Suprapubic skin (tissue), 4 donors: ENCODE measurements at regions not wholly inside any gene's neighbourhood (a gene's known extent, or its start where the extent isn't known, plus 50 kb on each side); places are given as distances from the start of the nearest gene placed in this dataset.

ENCODE experiments used
- DNase-seq, 2 donors: peaks; one replicate each; pipeline ENCODE4 v3.0.0-alpha.2; 2019; ENCODE audit warnings: low spot score in 2 of 2
- H3K27ac ChIP-seq: fragments of 200-600 bp; sonication (generic); one replicate; pipeline ENCODE4 v1.5.1; 2019
- H3K27me3 ChIP-seq: fragments of 200-600 bp; sonication (generic); one replicate; pipeline ENCODE4 v1.5.1; 2019
- H3K36me3 ChIP-seq: fragments of 200-600 bp; sonication (generic); one replicate; pipeline ENCODE4 v1.5.1; 2019
- H3K4me1 ChIP-seq: fragments of 200-600 bp; sonication (generic); one replicate; pipeline ENCODE4 v1.5.1; 2019
- H3K4me3 ChIP-seq: fragments of 200-600 bp; sonication (generic); one replicate; pipeline ENCODE4 v1.5.1; 2019; ENCODE audit warnings: mild to moderate bottlenecking
- H3K9me3 ChIP-seq: fragments of 200-600 bp; sonication (generic); one replicate; pipeline ENCODE4 v1.5.1; 2019
- CTCF ChIP-seq, 2 donors: fragments of 200-600 bp in 1 of 2; fragments of 450-650 bp in 1 of 2; sonication (generic) in 1 of 2; IDR thresholded peaks; one replicate each; pipeline ENCODE4 v1.5.1; 2016 to 2019; ENCODE audit warnings: antibody characterized with exemption in 2 of 2, mild to moderate bottlenecking in 1 of 2, moderate library complexity in 1 of 2
- EP300 ChIP-seq: sonication (generic); formaldehyde crosslinking; IDR thresholded peaks from one replicate; pipeline ENCODE4 v1.6.1; 2017; ENCODE audit warnings: antibody characterized with exemption
- POLR2A ChIP-seq, 2 donors: fragments of 450-650 bp; IDR thresholded peaks; one replicate each; pipeline ENCODE4 v1.6.1; 2017; ENCODE audit warnings: antibody characterized with exemption in 2 of 2, mild to moderate bottlenecking in 2 of 2, moderate library complexity in 2 of 2
- POLR2AphosphoS5 ChIP-seq, 3 donors: sonication (generic); formaldehyde crosslinking; IDR thresholded peaks; one replicate each; pipeline ENCODE4 v1.6.1; 2017; ENCODE audit warnings: antibody characterized with exemption in 3 of 3
- WGBS: methylation state at CpG from one replicate; pipeline ENCODE4 v1.1.5; 2018; 5-methylcytosine and 5-hydroxymethylcytosine counted together

DNA sequence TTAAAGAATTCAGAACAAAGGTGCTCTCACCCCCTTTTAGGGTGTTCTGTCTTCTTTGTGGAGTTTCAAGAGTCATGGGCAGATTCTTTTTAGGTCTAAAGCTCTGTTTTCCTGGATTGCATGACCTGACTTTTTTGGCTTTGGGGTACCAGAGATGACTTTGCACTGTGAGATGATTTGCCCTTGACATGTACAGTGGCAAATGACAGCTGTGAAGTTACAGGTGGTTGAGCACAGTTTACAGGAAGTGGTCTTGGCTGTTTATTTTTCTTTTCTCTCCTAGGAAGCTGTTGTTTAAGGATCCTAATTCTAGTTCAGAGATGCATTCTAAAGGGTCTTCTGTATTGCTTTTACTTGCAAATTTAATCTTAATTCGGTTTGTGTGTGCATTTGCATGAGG, 83.8 kb upstream of the METAP2 start:
- peaks cover 7% of the 10 kb centered on the region for H3K4me1 ChIP-seq
- no peak overlapping the region for H3K27ac ChIP-seq
- H3K36me3 ChIP-seq = no peaks in the 10 kb centered on the region
- no peak for DNase-seq
- H3K9me3 ChIP-seq = no peaks in the 10 kb centered on the region
- no peaks in the 10 kb centered on the region for H3K27me3 ChIP-seq
- TF ChIP-seq POLR2A (IDR thresholded peaks at IDR 0.05) = no peak
- no peak overlapping the region for H3K4me3 ChIP-seq
- WGBS = 73% methylated on average over 1 of the region's 1 CpG

DNA sequence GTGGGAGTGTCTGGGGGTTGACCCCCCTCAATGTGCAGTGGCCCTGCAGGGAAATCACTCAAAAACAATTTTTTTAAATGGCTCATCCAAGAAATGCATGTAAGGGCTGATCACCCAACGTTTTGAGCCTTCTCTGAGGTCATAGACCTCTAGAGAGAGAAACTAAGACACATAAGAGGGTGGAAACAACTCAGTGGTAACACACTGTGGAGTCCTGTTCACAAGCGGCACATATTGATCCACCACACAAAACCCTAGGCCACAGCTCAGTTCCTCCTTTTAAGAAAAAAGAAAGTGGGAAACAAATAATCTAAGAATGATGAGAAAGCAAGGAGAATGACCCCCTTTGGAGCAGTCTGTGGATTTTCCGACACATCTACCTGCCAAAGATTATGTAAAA, 83.0 kb upstream of the METAP2 start:
- no peak overlapping the region for H3K27ac ChIP-seq
- H3K27me3 ChIP-seq = no peaks in the 10 kb centered on the region
- 70% methylated on average over 3 of the region's 3 CpGs for WGBS
- TF ChIP-seq EP300 (no peak), POLR2A (IDR thresholded peaks at IDR 0.05) (no peak)
- H3K36me3 ChIP-seq = no peaks in the 10 kb centered on the region
- no peak for DNase-seq
- H3K4me3 ChIP-seq = no peak overlapping the region
- H3K4me1 ChIP-seq = no peaks in the 10 kb centered on the region
- no peaks in the 10 kb centered on the region for H3K9me3 ChIP-seq

DNA sequence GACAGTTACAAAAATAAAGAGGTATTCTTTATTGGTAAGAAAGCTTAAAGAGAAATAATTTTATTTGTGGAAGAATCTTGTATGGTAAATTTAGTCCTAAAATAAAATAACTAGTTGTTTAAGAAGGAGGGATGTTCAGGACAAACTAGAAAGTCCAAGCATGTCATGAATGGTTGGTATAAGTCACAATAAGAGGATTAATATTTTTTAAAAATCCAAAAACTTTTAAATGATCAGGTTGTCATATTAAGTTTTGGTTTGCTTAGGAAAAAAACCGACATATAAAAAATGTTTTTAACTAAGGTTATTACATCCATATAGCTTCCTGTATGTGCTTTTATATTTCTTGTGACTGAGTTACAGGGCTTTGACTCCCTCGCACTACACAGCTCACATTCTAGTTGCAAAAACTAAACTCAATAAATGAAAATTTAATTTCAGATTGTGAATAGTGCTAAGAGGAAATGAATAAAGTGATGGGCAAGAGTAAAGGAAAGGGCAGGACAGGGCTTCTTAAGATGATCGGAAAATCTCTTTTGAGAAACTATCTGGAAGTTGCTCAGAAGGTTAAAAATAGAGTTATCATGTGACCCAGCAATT, 80.7 kb upstream of the METAP2 start:
- no peak for DNase-seq
- no peaks in the 10 kb centered on the region for H3K27me3 ChIP-seq
- no peaks in the 10 kb centered on the region for H3K9me3 ChIP-seq
- no peak overlapping the region for H3K27ac ChIP-seq
- 91% methylated on average over 3 of the region's 3 CpGs for WGBS
- peaks cover 6% of the 10 kb centered on the region for H3K4me1 ChIP-seq
- no peak overlapping the region for H3K4me3 ChIP-seq
- no peaks in the 10 kb centered on the region for H3K36me3 ChIP-seq
- TF ChIP-seq POLR2AphosphoS5 (IDR thresholded peaks at IDR 0.05) (no peak), CTCF (IDR thresholded peaks at IDR 0.05) (no peak), EP300 (no peak), POLR2A (IDR thresholded peaks at IDR 0.05) (no peak)

DNA sequence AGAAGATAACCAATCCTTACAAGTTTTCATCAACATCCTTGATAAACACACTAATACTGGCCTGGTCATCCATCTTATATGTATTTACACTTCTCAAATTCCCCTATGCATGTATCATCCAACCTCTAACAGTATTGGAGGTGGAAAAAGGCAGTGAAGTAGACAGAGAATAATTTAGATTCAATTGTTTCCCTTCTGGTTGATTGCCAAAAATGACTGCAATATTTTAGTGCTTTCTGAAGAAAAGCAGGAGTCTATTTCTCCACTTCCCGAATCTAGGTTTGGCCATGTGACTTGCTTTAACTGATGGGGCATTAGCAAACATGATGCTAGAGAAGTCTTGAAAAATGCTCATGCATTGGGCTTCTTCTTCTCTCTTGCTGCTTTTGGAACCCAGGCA, 78.3 kb upstream of the METAP2 start:
- no peak overlapping the region for H3K4me3 ChIP-seq
- no peaks in the 10 kb centered on the region for H3K9me3 ChIP-seq
- TF ChIP-seq POLR2AphosphoS5 (IDR thresholded peaks at IDR 0.05) (no peak), CTCF (IDR thresholded peaks at IDR 0.05) (no peak), POLR2A (IDR thresholded peaks at IDR 0.05) (no peak), EP300 (no peak)
- H3K36me3 ChIP-seq = no peaks in the 10 kb centered on the region
- no peaks in the 10 kb centered on the region for H3K27me3 ChIP-seq
- H3K4me1 ChIP-seq = peaks cover 6% of the 10 kb centered on the region
- DNase-seq = no peak
- no peak overlapping the region for H3K27ac ChIP-seq
- WGBS = 29% methylated on average over 1 of the region's 1 CpG

DNA sequence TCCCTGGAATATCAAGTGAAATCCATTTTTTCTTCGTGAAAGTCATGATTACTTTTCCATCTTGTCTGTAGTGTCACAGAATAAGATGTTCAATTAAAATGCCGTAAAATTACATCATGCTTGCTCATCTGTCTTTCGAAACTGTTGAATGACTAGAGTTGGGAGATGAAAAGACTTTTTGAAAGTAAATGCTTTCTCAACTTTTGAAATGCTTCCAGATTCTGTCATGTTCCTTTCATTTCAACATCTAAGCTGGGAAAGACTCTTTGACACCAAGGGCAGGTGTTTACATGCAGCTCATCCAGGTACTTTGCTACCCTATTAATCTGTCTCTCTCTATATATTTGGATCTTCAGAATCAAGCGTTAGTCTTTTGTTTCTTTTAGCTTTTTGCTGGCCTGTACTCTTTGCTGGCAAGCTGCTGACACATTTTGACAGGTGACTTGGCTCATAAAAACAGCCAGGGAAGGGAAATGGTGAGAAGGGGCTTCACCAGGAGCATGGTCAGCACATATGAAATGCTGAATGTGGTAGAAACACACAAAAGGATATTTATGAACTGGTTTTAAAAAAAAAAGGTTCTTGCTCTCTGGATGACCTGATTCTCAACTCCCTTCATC, 77.0 kb upstream of the METAP2 start:
- Histone ChIP-seq H3K4me3 (no peak overlapping the region), H3K9me3 (no peaks in the 10 kb centered on the region), H3K27me3 (no peaks in the 10 kb centered on the region), H3K36me3 (no peaks in the 10 kb centered on the region), H3K27ac (no peak overlapping the region), H3K4me1 (peaks cover 6% of the 10 kb centered on the region)
- no peak for DNase-seq
- WGBS = 28% methylated on average over 4 of the region's 4 CpGs
- TF ChIP-seq CTCF (IDR thresholded peaks at IDR 0.05) = no peak

DNA sequence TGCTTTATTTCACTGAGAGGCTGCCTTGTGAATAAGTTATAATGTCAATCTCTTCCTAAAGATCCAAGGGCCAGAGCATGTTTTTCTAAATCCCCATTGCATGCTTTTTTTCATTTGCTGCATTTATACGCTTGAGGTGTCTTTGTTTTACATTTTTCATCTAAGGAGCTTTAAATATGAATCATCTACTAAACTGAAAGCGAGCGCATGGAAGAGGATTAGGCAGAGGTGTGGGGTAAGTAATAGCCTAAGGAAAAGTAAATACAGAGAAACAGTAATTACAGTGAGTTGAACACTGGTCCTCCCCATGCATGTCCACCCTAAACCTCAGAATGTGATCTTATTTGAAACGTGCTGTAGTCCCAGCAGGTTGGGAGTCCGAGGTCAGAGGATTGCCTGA, 76.4 kb upstream of the METAP2 start:
- Histone ChIP-seq H3K36me3 (no peaks in the 10 kb centered on the region), H3K27me3 (no peaks in the 10 kb centered on the region), H3K4me3 (no peak overlapping the region), H3K27ac (no peak overlapping the region), H3K9me3 (no peaks in the 10 kb centered on the region), H3K4me1 (peaks cover 6% of the 10 kb centered on the region)
- 71% methylated on average over 5 of the region's 5 CpGs for WGBS
- TF ChIP-seq EP300 (no peak), CTCF (IDR thresholded peaks at IDR 0.05) (no peak), POLR2A (IDR thresholded peaks at IDR 0.05) (no peak), POLR2AphosphoS5 (IDR thresholded peaks at IDR 0.05) (no peak)
- DNase-seq = no peak
